Right lobe of liver (tissue), 6 donors: ENCODE measurements at regions not wholly inside any gene's neighbourhood (a gene's known extent, or its start where the extent isn't known, plus 50 kb on each side); places are given as distances from the start of the nearest gene placed in this dataset.
"Not testable (repeated sequence)": the region's sequence is repeated elsewhere in the genome, so short reads cannot be mapped to it uniquely, and the experiment has no call there.

Experiments used
- ATAC-seq, 4 donors: fragments of 200-7000 bp; cut with Tn5 transposase; one replicate each; pipeline ENCODE4 v1.9.1; 2020; ENCODE audit warnings: mild to moderate bottlenecking in 4 of 4, moderate library complexity in 4 of 4
- DNase-seq, 3 donors: peaks; one replicate each; pipeline ENCODE4 v3.0.0-alpha.2; 2020
- H3K27ac ChIP-seq, 3 donors: fragments of 200-600 bp; one replicate each; pipeline ENCODE4 v1.8.0; 2022
- H3K27me3 ChIP-seq, 2 donors: fragments of 200-600 bp; one replicate each; pipeline ENCODE4 v1.8.0; 2022
- H3K36me3 ChIP-seq, 4 donors: fragments of 200-600 bp; sonication (generic) in 1 of 4; one replicate each; pipeline versions ENCODE4 v1.5.1 to v1.8.0; 2017 to 2022; ENCODE audit warnings: control low read depth in 1 of 4
- H3K4me1 ChIP-seq, 4 donors: fragments of 200-600 bp; sonication (generic) in 1 of 4; one replicate each; pipeline versions ENCODE4 v1.5.1 to v1.8.0; 2017 to 2022; ENCODE audit warnings: control low read depth in 1 of 4
- H3K4me3 ChIP-seq, 3 donors: fragments of 200-600 bp; one replicate each; pipeline ENCODE4 v1.8.0; 2022
- H3K9me3 ChIP-seq, 4 donors: fragments of 200-600 bp; sonication (generic) in 1 of 4; one replicate each; pipeline versions ENCODE4 v1.5.1 to v1.8.0; 2017 to 2022; ENCODE audit warnings: control low read depth in 1 of 4
- WGBS: methylation state at CpG from one replicate; pipeline ENCODE4 v1.1.6; 2018; ENCODE audit warnings: low coverage, low lambda C conversion rate; ENCODE audit not compliant: insufficient coverage; ENCODE audit errors: missing lambda C conversion rate; 5-methylcytosine and 5-hydroxymethylcytosine counted together
- intact Hi-C, 2 donors: fragments of 100-400 bp; cut with DNase I; formaldehyde crosslinking; loops; one replicate each; pipeline versions ENCODE4 v1.11.2 to v1.14.1; 2022
- TF ChIP-seq, protein P1 (sequence below), 4 donors: fragments of 200-600 bp in 3 of 4; fragments of 450-650 bp in 1 of 4; IDR thresholded peaks; one replicate each; pipeline versions ENCODE4 v1.5.1 to v1.8.0; 2016 to 2022; ENCODE audit warnings: antibody characterized with exemption in 4 of 4, mild to moderate bottlenecking in 2 of 4
- donor health status: DM: no; HTN: yes; CAD: no.
- donor health status: DM: no; HTN: no; CAD: no.
- donor health status: DM: no; HTN: no; CAD: no.
- donor health status: DM: no; HTN: yes; CAD: no.
- donor health status: DM: no; HTN: yes; CAD: no.

DNA sequence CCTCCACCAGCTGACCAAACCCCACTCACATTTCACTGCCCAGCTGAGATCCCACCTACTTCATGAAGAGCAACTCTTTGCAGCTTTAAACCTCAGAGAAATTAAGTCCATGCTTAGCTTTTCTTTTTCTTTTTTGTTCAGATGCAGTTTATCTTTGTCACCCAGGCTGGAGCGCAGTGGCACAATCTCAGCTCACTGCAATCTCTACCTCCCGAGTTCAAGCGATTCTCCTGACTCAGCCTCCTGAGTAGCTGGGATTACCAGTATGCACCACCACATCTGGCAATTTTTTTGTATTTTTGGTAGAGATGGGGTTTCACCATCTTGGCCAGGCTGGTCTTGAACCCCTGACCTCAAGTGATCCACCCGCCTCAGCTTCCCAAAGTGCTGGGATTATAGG is 70.1 kb upstream of the ZSCAN2 start:
- ATAC-seq: not testable (repeated sequence)

DNA sequence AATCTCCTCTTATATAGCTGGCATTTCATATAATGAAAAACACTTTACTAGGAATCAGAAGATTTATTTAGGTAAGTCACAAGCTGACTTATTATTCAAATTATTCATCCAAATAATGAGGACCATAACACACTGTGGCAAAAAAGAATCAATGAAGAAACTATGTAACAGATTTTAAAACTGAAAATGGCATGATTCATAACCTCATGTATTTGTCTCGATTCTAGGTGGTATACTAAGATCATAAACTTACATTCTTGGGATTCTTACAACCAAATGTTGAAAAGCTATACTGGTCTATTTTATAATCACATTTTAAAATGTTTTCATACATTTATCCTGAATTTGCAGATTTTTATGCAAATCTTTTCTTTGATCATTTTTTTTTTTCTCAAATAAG is 69.6 kb upstream of the ZSCAN2 start:
- not testable (repeated sequence) for H3K4me1 ChIP-seq, DNase-seq
- WGBS: 75% methylated on average over 1 of the region's 1 CpG

More for the DNA sequence above, 70.1 kb upstream of the ZSCAN2 start:
- H3K4me1 ChIP-seq, H3K36me3 ChIP-seq, H3K4me3 ChIP-seq, H3K27me3 ChIP-seq, DNase-seq, intact Hi-C loops, H3K9me3 ChIP-seq, H3K27ac ChIP-seq: not testable (repeated sequence)
- 90% methylated on average over 4 of the region's 4 CpGs for WGBS

DNA sequence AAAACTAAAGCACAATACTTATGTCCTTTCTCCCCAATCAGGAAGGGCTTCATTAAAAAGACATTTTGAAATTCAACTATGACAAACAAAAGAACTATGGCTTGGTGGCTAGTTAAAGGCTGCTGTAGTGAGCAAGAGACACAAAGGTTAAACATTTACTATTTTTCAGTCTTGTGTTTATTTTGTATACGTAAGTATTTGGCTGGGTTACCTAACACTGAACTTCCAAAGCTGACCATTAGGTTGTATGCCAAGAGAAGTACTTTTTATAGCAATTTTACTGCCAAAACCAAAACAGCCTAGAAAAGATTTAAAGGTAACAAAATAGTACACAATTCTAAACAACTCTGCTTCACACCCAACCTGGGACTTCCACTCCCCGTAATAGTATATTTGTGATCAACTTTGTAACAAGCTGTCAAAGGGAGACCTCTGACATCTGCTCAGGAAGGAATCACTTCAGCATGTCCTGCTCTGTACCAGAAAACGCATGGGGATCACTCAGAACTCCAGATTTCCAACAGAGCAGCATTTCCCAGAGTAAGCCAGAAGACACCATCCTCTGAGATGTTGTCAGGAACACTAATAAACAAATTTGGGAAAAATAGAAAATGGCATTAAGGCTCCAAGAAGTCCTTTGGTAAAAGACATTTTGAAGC is 69.0 kb upstream of the ZSCAN2 start:
- H3K36me3 ChIP-seq, H3K27me3 ChIP-seq, H3K4me3 ChIP-seq, H3K4me1 ChIP-seq, H3K9me3 ChIP-seq, intact Hi-C loops, DNase-seq: not testable (repeated sequence)
- TF ChIP-seq, protein P1, sequence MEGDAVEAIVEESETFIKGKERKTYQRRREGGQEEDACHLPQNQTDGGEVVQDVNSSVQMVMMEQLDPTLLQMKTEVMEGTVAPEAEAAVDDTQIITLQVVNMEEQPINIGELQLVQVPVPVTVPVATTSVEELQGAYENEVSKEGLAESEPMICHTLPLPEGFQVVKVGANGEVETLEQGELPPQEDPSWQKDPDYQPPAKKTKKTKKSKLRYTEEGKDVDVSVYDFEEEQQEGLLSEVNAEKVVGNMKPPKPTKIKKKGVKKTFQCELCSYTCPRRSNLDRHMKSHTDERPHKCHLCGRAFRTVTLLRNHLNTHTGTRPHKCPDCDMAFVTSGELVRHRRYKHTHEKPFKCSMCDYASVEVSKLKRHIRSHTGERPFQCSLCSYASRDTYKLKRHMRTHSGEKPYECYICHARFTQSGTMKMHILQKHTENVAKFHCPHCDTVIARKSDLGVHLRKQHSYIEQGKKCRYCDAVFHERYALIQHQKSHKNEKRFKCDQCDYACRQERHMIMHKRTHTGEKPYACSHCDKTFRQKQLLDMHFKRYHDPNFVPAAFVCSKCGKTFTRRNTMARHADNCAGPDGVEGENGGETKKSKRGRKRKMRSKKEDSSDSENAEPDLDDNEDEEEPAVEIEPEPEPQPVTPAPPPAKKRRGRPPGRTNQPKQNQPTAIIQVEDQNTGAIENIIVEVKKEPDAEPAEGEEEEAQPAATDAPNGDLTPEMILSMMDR (IDR thresholded peaks at IDR 0.05): peak in 2 of 4 donors; percentile 10 to 54
- peak; percentile 84 to 93 (median 87) for ATAC-seq
- H3K27ac ChIP-seq: peak overlapping the region in 2 of 3 donors; percentile 78 to 85
- 31% methylated on average over 3 of the region's 3 CpGs for WGBS

More for the DNA sequence above, 69.6 kb upstream of the ZSCAN2 start:
- ATAC-seq, H3K36me3 ChIP-seq, H3K27me3 ChIP-seq, intact Hi-C loops, H3K9me3 ChIP-seq, H3K4me3 ChIP-seq: not testable (repeated sequence)
- peak overlapping the region in 2 of 3 donors; percentile 78 to 85 for H3K27ac ChIP-seq

DNA sequence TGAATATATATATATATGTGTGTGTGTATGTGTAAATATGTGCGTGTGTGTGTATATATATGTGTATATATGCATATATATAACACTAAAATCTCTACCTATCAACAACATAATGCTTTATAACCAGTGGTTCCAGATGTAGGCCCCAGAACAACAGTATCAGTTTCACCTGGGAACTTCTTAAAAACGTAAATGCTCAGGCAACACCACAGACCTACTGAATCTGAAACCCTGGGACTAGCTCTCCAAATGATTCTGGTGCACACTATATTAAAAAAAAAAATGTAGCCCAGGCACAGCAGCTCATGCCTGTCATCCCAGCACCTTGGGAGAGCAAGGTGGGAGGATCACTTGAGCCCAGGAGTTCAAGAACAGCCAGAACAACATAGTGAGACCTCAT is 67.1 kb upstream of the ZSCAN2 start:
- H3K36me3 ChIP-seq, H3K27ac ChIP-seq, DNase-seq, ATAC-seq, H3K9me3 ChIP-seq, H3K4me1 ChIP-seq, H3K4me3 ChIP-seq, intact Hi-C loops, H3K27me3 ChIP-seq: not testable (repeated sequence)
- 88% methylated on average over 1 of the region's 2 CpGs for WGBS

DNA sequence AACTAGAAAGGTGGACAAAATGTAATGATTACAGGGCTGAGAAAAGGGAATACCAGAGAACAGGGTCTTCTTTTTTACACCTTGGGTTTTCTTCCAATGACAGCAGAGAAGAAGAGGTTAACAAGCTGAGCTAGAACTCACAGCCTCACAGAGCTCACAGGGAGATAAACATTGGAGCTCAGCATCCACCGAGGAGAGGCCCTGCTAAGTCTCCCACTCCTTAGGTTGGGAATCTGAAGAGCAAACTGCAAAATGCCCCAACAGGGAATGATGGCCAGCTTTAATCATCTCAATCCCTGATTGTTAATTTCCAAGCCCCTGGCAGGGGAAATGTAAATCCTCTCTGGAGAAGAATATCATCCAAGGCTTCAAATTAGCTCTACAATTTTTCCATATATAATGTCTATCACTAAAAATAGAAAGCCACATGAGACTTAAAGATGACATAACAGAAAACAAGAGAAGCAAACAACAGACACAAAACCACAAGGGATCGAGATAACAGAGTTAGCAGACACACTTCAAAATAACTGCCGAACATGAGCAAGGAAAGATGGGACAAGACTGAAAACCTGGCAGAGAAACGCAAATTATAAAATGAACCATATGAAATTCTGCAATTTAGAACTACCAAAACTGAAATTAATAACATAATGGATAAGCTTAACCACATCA is 66.1 kb upstream of the ZSCAN2 start:
- DNase-seq, H3K4me1 ChIP-seq, H3K4me3 ChIP-seq, H3K9me3 ChIP-seq, ATAC-seq, H3K27me3 ChIP-seq, H3K36me3 ChIP-seq, intact Hi-C loops, H3K27ac ChIP-seq: not testable (repeated sequence)
- WGBS: 85% methylated on average over 3 of the region's 4 CpGs

DNA sequence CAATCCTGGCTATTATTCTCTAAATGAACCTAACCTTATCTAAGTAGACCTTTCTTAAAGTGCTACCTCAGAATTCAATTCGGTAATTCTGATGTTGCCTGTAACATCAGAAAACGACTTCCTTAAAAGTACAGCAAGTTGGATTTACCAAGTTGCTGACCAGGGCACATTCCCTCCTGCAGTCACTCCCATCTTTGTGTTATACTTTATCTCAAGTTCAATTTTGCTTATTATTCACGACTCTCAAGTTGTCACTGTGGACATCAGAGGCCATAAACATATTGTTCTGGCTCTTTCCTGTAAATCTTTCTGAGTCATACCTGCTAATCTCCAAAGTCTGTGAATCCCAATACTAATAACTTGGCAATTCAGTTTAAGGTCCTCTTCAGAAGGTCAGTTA is 64.6 kb upstream of the ZSCAN2 start:
- ATAC-seq, DNase-seq, H3K27me3 ChIP-seq, H3K36me3 ChIP-seq, H3K9me3 ChIP-seq, H3K4me1 ChIP-seq, H3K27ac ChIP-seq, H3K4me3 ChIP-seq, intact Hi-C loops: not testable (repeated sequence)
- 73% methylated on average over 3 of the region's 3 CpGs for WGBS

DNA sequence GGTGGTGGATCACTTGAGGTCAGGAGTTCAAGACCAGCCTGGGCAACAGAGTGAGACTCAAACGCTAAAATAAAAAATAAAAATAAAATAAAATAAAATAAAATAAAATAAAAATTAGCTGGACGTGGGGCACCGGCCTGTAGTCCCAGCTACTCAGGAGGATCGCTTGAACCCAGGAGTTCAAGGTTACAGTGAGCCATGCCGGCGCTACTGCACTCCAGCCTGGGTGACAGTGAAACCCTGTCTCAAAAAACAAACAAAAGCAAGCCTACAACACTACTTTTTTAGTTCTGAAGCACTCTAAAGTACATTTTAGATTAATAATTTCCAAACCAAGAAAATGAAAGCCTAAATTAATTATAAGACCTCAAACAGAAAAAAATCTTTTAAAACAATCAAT is 56.2 kb upstream of the ZSCAN2 start:
- ATAC-seq: peak in 2 of 4 donors; percentile 35 to 71
- intact Hi-C loops, H3K27me3 ChIP-seq, H3K9me3 ChIP-seq, H3K4me3 ChIP-seq, H3K4me1 ChIP-seq, H3K36me3 ChIP-seq, DNase-seq: not testable (repeated sequence)
- 47% methylated on average over 5 of the region's 6 CpGs for WGBS
- H3K27ac ChIP-seq: peak overlapping the region in 1 of 3 donors; percentile 43

DNA sequence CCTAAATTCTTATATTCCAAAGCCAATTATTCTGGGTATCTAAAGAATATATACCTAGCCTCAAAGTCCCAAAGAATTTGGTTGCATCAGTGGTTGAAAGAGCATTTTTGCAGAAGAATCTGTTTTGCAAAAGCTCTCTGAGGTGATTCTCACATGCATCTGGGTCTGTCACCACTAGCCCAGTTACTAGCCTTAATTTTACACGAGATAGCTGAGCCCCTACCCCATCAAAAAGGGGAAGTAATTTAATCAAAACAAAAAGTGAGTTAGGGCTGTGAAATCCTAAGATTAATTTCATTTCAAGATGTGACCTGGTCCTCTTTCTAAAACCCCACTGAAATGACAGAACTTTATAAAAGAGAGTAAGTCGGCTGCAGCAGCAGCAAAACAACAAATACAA is 53.7 kb upstream of the ZSCAN2 start:
- intact Hi-C loops, H3K4me3 ChIP-seq, H3K27ac ChIP-seq, DNase-seq, H3K9me3 ChIP-seq, H3K4me1 ChIP-seq, H3K27me3 ChIP-seq, ATAC-seq, H3K36me3 ChIP-seq: not testable (repeated sequence)
- WGBS: 57% methylated on average over 2 of the region's 2 CpGs

DNA sequence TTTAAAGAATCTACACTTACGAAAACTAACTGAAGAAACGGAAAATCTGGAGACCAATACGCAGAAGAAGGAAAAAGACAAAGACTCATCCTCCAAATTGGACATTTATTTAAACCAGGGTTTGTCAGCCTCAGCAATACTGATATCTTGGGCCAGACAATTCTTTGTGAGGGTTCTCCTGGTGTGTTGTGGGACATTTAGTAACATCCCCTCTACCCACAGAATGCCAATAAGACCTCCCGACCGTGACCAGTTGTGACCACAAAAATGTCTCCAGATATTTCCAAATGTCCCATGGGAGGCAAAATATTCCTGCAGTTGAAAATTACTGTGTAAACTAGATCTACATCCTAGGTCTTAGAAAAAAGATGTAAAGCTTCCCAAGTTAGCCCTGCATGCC is 50.3 kb upstream of the ZSCAN2 start:
- H3K27me3 ChIP-seq, intact Hi-C loops: not testable (repeated sequence)

More for the DNA sequence above, 50.3 kb upstream of the ZSCAN2 start:
- H3K9me3 ChIP-seq, H3K4me3 ChIP-seq, H3K36me3 ChIP-seq, ATAC-seq, H3K4me1 ChIP-seq, H3K27ac ChIP-seq, DNase-seq: not testable (repeated sequence)
- WGBS: 95% methylated on average over 3 of the region's 5 CpGs
